Glutamatergic neuron (in vitro differentiated cells): ENCODE measurements at regions not wholly inside any gene's neighbourhood (a gene's known extent, or its start where the extent isn't known, plus 50 kb on each side); places are given as distances from the start of the nearest gene placed in this dataset.
"Not testable (repeated sequence)": the region's sequence is repeated elsewhere in the genome, so short reads cannot be mapped to it uniquely, and the experiment has no call there.

ENCODE experiments used
- DNase-seq: peaks from one replicate; pipeline ENCODE4 v3.0.0; 2022
- H3K27ac Mint-ChIP-seq: one replicate; pipeline ENCODE4 v1.8.0; 2020; ENCODE audit warnings: mild to moderate bottlenecking, mixed read lengths, inconsistent platforms; ENCODE audit not compliant: unreplicated experiment
- H3K27me3 Mint-ChIP-seq: one replicate; pipeline ENCODE4 v1.8.0; 2020; ENCODE audit warnings: mild to moderate bottlenecking, moderate library complexity, mixed read lengths, inconsistent platforms; ENCODE audit not compliant: unreplicated experiment
- H3K36me3 Mint-ChIP-seq: one replicate; pipeline ENCODE4 v1.8.0; 2020; ENCODE audit warnings: mild to moderate bottlenecking, mixed read lengths, inconsistent platforms; ENCODE audit not compliant: unreplicated experiment
- H3K4me1 Mint-ChIP-seq: one replicate; pipeline ENCODE4 v1.8.0; 2020; ENCODE audit warnings: mild to moderate bottlenecking, low read depth, mixed read lengths, inconsistent platforms; ENCODE audit not compliant: unreplicated experiment
- H3K4me3 Mint-ChIP-seq: one replicate; pipeline ENCODE4 v1.8.0; 2020; ENCODE audit warnings: mild to moderate bottlenecking, mixed read lengths, inconsistent platforms; ENCODE audit not compliant: unreplicated experiment
- H3K9me3 Mint-ChIP-seq: one replicate; pipeline ENCODE4 v1.8.0; 2020; ENCODE audit warnings: mild to moderate bottlenecking, moderate library complexity, mixed read lengths, inconsistent platforms; ENCODE audit not compliant: unreplicated experiment
- CTCF ChIP-seq: fragments of 200-600 bp; sonication (generic); IDR thresholded peaks from one replicate; pipeline ENCODE4 v1.5.0; 2021; ENCODE audit not compliant: partially characterized antibody, unreplicated experiment

GRCh38 chr5:87579678-87580077 is 166.9 kb upstream of the CCNH start:
- no peaks in the 10 kb centered on the region for H3K36me3 Mint-ChIP-seq
- H3K9me3 Mint-ChIP-seq = peaks cover 1% of the 10 kb centered on the region
- no peak overlapping the region for H3K27ac Mint-ChIP-seq
- H3K27me3 Mint-ChIP-seq = no peaks in the 10 kb centered on the region
- TF ChIP-seq CTCF = no peak
- no peak for DNase-seq
- no peak overlapping the region for H3K4me3 Mint-ChIP-seq
- peaks cover 8% of the 10 kb centered on the region for H3K4me1 Mint-ChIP-seq

- H3K4me1 Mint-ChIP-seq = peaks cover 8% of the 10 kb centered on the region
- DNase-seq = no peak
- no peaks in the 10 kb centered on the region for H3K27me3 Mint-ChIP-seq
- H3K27ac Mint-ChIP-seq = no peak overlapping the region
- H3K4me3 Mint-ChIP-seq = no peak overlapping the region
- H3K36me3 Mint-ChIP-seq = no peaks in the 10 kb centered on the region
- no peak for TF ChIP-seq CTCF
- no peaks in the 10 kb centered on the region for H3K9me3 Mint-ChIP-seq
These were observed 164.1 kb upstream of the CCNH start for GRCh38 chr5:87576867-87577266.

DNA sequence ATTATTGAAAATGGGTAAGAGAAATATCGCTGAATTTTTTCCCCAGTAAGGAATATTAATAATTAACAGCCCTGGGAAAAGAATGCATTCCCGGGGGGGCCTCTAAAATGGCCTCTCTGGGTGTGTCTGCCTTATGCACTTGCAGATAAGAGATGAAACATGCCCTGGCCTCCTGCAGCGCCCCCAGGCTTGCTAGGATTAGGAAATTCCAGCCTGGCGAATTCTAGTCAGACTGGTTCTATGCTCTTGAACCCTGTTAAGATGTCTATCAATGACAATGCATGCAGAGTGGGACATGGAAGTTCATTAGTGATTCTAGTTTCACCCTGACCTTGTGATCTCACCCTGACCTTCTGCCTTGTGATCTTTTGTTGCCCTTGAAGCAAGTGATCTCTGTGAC is 163.6 kb upstream of the CCNH start:
- H3K4me3 Mint-ChIP-seq, DNase-seq, H3K36me3 Mint-ChIP-seq, H3K4me1 Mint-ChIP-seq, H3K9me3 Mint-ChIP-seq, H3K27ac Mint-ChIP-seq, H3K27me3 Mint-ChIP-seq: not testable (repeated sequence)

DNA sequence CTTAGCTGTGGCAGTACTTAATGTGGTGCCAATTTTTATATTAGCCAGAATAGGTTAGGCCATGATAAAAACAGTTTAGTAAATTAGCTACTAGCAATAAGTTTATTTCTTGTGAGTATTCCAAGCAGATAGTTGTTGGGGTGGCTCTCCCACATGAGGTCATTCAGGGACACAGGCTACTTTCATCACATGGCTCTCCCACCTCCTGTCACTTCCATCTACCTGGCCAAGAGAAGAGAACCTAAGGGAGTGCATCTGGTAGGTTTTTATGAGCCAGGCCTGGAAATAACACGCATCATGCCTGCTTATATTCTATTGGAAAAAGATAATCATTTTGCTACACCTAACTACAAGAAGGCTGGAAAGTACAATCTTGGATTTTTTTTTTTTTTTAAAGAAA is 161.4 kb upstream of the CCNH start:
- Mint-ChIP-seq H3K27me3 (no peaks in the 10 kb centered on the region), H3K36me3 (no peaks in the 10 kb centered on the region), H3K4me1 (peaks cover 8% of the 10 kb centered on the region), H3K27ac (no peak overlapping the region), H3K4me3 (no peak overlapping the region), H3K9me3 (no peaks in the 10 kb centered on the region)
- TF ChIP-seq CTCF = no peak
- DNase-seq = no peak

- Mint-ChIP-seq H3K4me1 (peaks cover 8% of the 10 kb centered on the region), H3K4me3 (no peak overlapping the region), H3K27me3 (no peaks in the 10 kb centered on the region), H3K9me3 (no peaks in the 10 kb centered on the region), H3K27ac (no peak overlapping the region), H3K36me3 (no peaks in the 10 kb centered on the region)
- TF ChIP-seq CTCF = no peak
- no peak for DNase-seq
These were observed 159.9 kb upstream of the CCNH start for GRCh38 chr5:87572611-87573010.

DNA sequence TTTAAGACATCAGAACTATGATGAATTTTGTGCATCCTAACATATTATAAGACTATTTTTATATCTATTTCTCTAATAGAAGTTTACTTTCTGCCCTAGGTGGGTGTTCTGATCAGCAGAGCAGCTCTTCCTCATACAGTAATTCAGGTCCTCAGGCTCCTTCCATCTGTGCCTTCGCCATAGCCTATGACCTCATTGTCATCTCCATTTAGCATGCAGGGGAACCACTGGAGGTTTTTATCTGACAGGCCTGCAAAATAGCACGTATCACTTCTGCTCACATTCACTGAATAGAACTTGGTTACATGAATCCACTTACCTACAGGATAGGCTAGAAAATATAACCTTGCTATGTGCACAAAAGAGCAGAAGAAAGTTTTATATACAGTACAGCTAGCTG is 159.4 kb upstream of the CCNH start:
- Mint-ChIP-seq H3K9me3 (no peaks in the 10 kb centered on the region), H3K4me1 (peaks cover 8% of the 10 kb centered on the region), H3K27me3 (no peaks in the 10 kb centered on the region), H3K27ac (no peak overlapping the region), H3K36me3 (no peaks in the 10 kb centered on the region), H3K4me3 (no peak overlapping the region)
- TF ChIP-seq CTCF = no peak
- no peak for DNase-seq
